SK-N-SH (cell line): ENCODE measurements at regions not wholly inside any gene's neighbourhood (a gene's known extent, or its start where the extent isn't known, plus 50 kb on each side); places are given as distances from the start of the nearest gene placed in this dataset.

Experiments
- CTCF ChIA-PET: fragments of 300-600, 350-600 bp; formaldehyde crosslinking; extraction: SDS; loops from one replicate; lab custom pipeline; 2021; lab: Yijun Ruan, JAX
- POLR2A ChIA-PET: fragments of 350-600 bp; sonication (Branson Sonifier 250); formaldehyde crosslinking; extraction: SDS; loops from one replicate; lab custom pipeline; 2020; ENCODE audit warnings: antibody characterized with exemption, inconsistent platforms; lab: Yijun Ruan, JAX
- DNase-seq: peaks from one replicate; pipeline ENCODE4 v3.0.0; 2012
- H2AFZ ChIP-seq: fragments of 200-600 bp; sonication (generic); 2 replicates; pipeline ENCODE4 v1.8.1; 2016; ENCODE audit warnings: antibody characterized with exemption, mild to moderate bottlenecking, low read depth
- H3F3A ChIP-seq: fragments of 200-600 bp; sonication (generic); replicated peaks from 2 replicates; pipeline ENCODE3; 2016; ENCODE audit warnings: antibody characterized with exemption, mild to moderate bottlenecking; ENCODE audit not compliant: insufficient read depth
- H3K27ac ChIP-seq, 2 experiments: fragments of 200-500 bp in 1 of 2; fragments of 200-600 bp in 1 of 2; sonication (Bioruptor generic) in 1 of 2; sonication (generic), shearing (Covaris generic) in 1 of 2; 2 replicates each; pipeline versions ENCODE4 v1.5.1 to v1.6.1; 2014 to 2016; ENCODE audit warnings: low read depth in 2 of 2, inconsistent platforms in 1 of 2, low read length in 1 of 2, mild to moderate bottlenecking in 1 of 2, mixed read lengths in 1 of 2
- H3K27me3 ChIP-seq: fragments of 200-600 bp; sonication (generic), shearing (Covaris generic); 2 replicates; pipeline ENCODE4 v1.6.1; 2016; ENCODE audit warnings: mixed run types; ENCODE audit not compliant: insufficient read depth
- H3K36me3 ChIP-seq, 2 experiments: fragments of 200-500 bp in 1 of 2; fragments of 200-600 bp in 1 of 2; sonication (Bioruptor generic) in 1 of 2; sonication (generic) in 1 of 2; replicated peaks in 1 of 2; 2 replicates each; pipeline versions ENCODE3 to v1.5.1; 2014 to 2016; ENCODE audit warnings: low read length in 1 of 2, mild to moderate bottlenecking in 1 of 2; ENCODE audit not compliant: insufficient read depth in 2 of 2, control insufficient read depth in 1 of 2
- H3K4me1 ChIP-seq, 2 experiments: fragments of 200-500 bp in 1 of 2; fragments of 200-600 bp in 1 of 2; sonication (Bioruptor generic) in 1 of 2; sonication (generic), shearing (Covaris generic) in 1 of 2; 2 replicates each; pipeline versions ENCODE4 v1.5.1 to v1.6.1; 2014 to 2016; ENCODE audit warnings: low read depth in 1 of 2, low read length in 1 of 2, mixed run types in 1 of 2; ENCODE audit not compliant: insufficient read depth in 2 of 2, control insufficient read depth in 1 of 2
- H3K4me2 ChIP-seq: fragments of 200-600 bp; sonication (generic), shearing (Covaris generic); 2 replicates; pipeline ENCODE4 v1.6.1; 2017; ENCODE audit warnings: mixed run types
- H3K4me3 ChIP-seq, 2 experiments: fragments of 200-500 bp in 1 of 2; fragments of 200-600 bp in 1 of 2; sonication (Bioruptor generic) in 1 of 2; sonication (generic), shearing (Covaris generic) in 1 of 2; 2 replicates each; pipeline versions ENCODE4 v1.5.1 to v1.8.1; 2014 to 2016; ENCODE audit warnings: low read depth in 2 of 2, inconsistent platforms in 1 of 2, low read length in 1 of 2, mild to moderate bottlenecking in 1 of 2, mixed read lengths in 1 of 2, moderate library complexity in 1 of 2
- H3K79me2 ChIP-seq: fragments of 200-600 bp; sonication (generic); 2 replicates; pipeline ENCODE4 v1.8.1; 2017; ENCODE audit warnings: mild to moderate bottlenecking; ENCODE audit not compliant: insufficient read depth
- H3K9ac ChIP-seq: fragments of 200-600 bp; sonication (generic); 2 replicates; pipeline ENCODE4 v1.6.1; 2017; ENCODE audit warnings: mixed run types
- H3K9me2 ChIP-seq: fragments of 200-600 bp; sonication (generic); 2 replicates; pipeline ENCODE4 v1.6.1; 2017; ENCODE audit warnings: mixed run types
- H3K9me3 ChIP-seq: fragments of 200-600 bp; sonication (generic); 2 replicates; pipeline ENCODE4 v1.6.1; 2017; ENCODE audit warnings: mixed run types, mild to moderate bottlenecking, moderate library complexity
- H4K20me1 ChIP-seq: fragments of 200-600 bp; sonication (generic); 2 replicates; pipeline ENCODE4 v1.6.1; 2017; ENCODE audit warnings: mild to moderate bottlenecking, mixed run types; ENCODE audit not compliant: insufficient read depth
- CHD2 ChIP-seq: fragments of 150-350 bp; IDR thresholded peaks from 2 replicates; pipeline ENCODE4 v1.6.1; 2018; ENCODE audit warnings: low read length; ENCODE audit not compliant: partially characterized antibody
- CTCF ChIP-seq: fragments of 200-600 bp; sonication (generic); IDR thresholded peaks from 2 replicates; pipeline ENCODE4 v1.6.1; 2017; ENCODE audit warnings: antibody characterized with exemption, mild to moderate bottlenecking, moderate library complexity
- EP300 ChIP-seq, 2 experiments: IDR thresholded peaks; 2 replicates each; pipeline versions ENCODE4 v1.4.0 to v1.6.1; 2012; ENCODE audit warnings: borderline replicate concordance in 1 of 2, low read depth in 1 of 2, low read length in 1 of 2
- FOSL2 ChIP-seq: IDR thresholded peaks from 2 replicates; pipeline ENCODE4 v1.4.0; 2012; ENCODE audit warnings: low read depth, mild to moderate bottlenecking, moderate library complexity, borderline replicate concordance
- FOXJ3 ChIP-seq: sonication (generic); formaldehyde crosslinking; IDR thresholded peaks from 2 replicates; pipeline ENCODE4 v1.5.1; 2020; ENCODE audit warnings: mild to moderate bottlenecking, missing genetic modification reagents
- FOXM1 ChIP-seq: IDR thresholded peaks from 2 replicates; pipeline ENCODE4 v1.4.0; 2012; ENCODE audit warnings: low read depth, mild to moderate bottlenecking
- GATA2 ChIP-seq: sonication (generic); formaldehyde crosslinking; IDR thresholded peaks from 2 replicates; pipeline ENCODE4 v1.5.0; 2020; ENCODE audit warnings: mild to moderate bottlenecking, missing genetic modification reagents
- MAX ChIP-seq: IDR thresholded peaks from 2 replicates; pipeline ENCODE4 v1.4.0; 2012; ENCODE audit warnings: low read depth
- MEF2A ChIP-seq: IDR thresholded peaks from 2 replicates; pipeline ENCODE4 v1.4.0; 2012; ENCODE audit warnings: low read depth, borderline replicate concordance
- MXI1 ChIP-seq: IDR thresholded peaks from 2 replicates; pipeline ENCODE4 v1.6.1; 2012; ENCODE audit warnings: mild to moderate bottlenecking, low read depth, low read length, improper control_type of control experiment
- NFIC ChIP-seq: IDR thresholded peaks from 2 replicates; pipeline ENCODE4 v1.4.0; 2012; ENCODE audit warnings: borderline replicate concordance
- RAD21 ChIP-seq: IDR thresholded peaks from 2 replicates; pipeline ENCODE4 v1.6.1; 2012; ENCODE audit warnings: mild to moderate bottlenecking, low read length
- RCOR1 ChIP-seq: fragments of 150-350 bp; IDR thresholded peaks from 2 replicates; pipeline ENCODE4 v1.6.1; 2017; ENCODE audit warnings: antibody characterized with exemption, low read length
- REST ChIP-seq: IDR thresholded peaks from 2 replicates; pipeline ENCODE4 v1.6.1; 2012; ENCODE audit warnings: mild to moderate bottlenecking, low read depth, low read length, moderate library complexity
- RFX5 ChIP-seq: IDR thresholded peaks from 2 replicates; pipeline ENCODE4 v1.6.1; 2012; ENCODE audit warnings: mild to moderate bottlenecking, improper control_type of control experiment, low read length
- RXRA ChIP-seq: IDR thresholded peaks from 2 replicates; pipeline ENCODE4 v1.4.0; 2012; ENCODE audit warnings: low read depth, mild to moderate bottlenecking, borderline replicate concordance
- TAF1 ChIP-seq: IDR thresholded peaks from 2 replicates; pipeline ENCODE4 v1.6.1; 2012; ENCODE audit warnings: low read depth, mild to moderate bottlenecking, low read length, moderate library complexity, borderline replicate concordance
- USF1 ChIP-seq: IDR thresholded peaks from 2 replicates; pipeline ENCODE4 v1.4.0; 2012; ENCODE audit warnings: low read depth, borderline replicate concordance
- YY1 ChIP-seq: IDR thresholded peaks from 2 replicates; pipeline ENCODE4 v1.4.0; 2012; ENCODE audit warnings: low read depth, mild to moderate bottlenecking
- WGBS: methylation state at CpG from one replicate; pipeline ENCODE4 v1.1.6; 2017; ENCODE audit warnings: low lambda C conversion rate; 5-methylcytosine and 5-hydroxymethylcytosine counted together

GRCh38 chr2:23069923-23070322 lies 315.1 kb upstream of the KLHL29 start:
- no peaks in the 10 kb centered on the region for H3K27me3 ChIP-seq
- peaks cover 5% of the 10 kb centered on the region; the same call in 1 of the 2 replicates for H3K9me3 ChIP-seq
- H3K27ac ChIP-seq = no peak overlapping the region
- TF ChIP-seq NFIC = no peak
- no peak for TF ChIP-seq REST
- TF ChIP-seq EP300 (IDR thresholded peaks at IDR 0.05; ENCODE audit: borderline replicate concordance in 1 of 2, low read depth in 1 of 2, low read length in 1 of 2) = no peak
- no peak for TF ChIP-seq MXI1
- TF ChIP-seq YY1 = no peak
- TF ChIP-seq FOSL2 = no peak
- TF ChIP-seq FOXJ3 (CRISPR knock-in tag) = no peak
- TF ChIP-seq MAX = no peak
- no peak for TF ChIP-seq CHD2
- no peak for TF ChIP-seq RCOR1
- TF ChIP-seq MEF2A = no peak
- no peak for TF ChIP-seq FOXM1
- no peak for TF ChIP-seq RAD21
- no peak for TF ChIP-seq TAF1
- TF ChIP-seq RFX5 = no peak
- no peak for TF ChIP-seq USF1
- TF ChIP-seq RXRA = no peak
- TF ChIP-seq GATA2 (CRISPR knock-in tag) = no peak
- no peak for TF ChIP-seq CTCF
- no peaks in the 10 kb centered on the region for H3K79me2 ChIP-seq
- WGBS = 27% methylated on average over 3 of the region's 3 CpGs
- CTCF ChIA-PET = interaction anchor here (0.7 kb wide), 1 partner anchor 15 kb away, joined by 3 read pairs; no protein-coding TSS in a partner anchor
- no peak for DNase-seq
- no peaks in the 10 kb centered on the region for H4K20me1 ChIP-seq
- POLR2A ChIA-PET = no interaction called here
- no peaks in the 10 kb centered on the region for H3K9me2 ChIP-seq
- no peak overlapping the region for H3K9ac ChIP-seq
- no peak overlapping the region for H3K4me2 ChIP-seq
- H3F3A ChIP-seq = no peaks in the 10 kb centered on the region
- H2AFZ ChIP-seq = no peak overlapping the region
- H3K36me3 ChIP-seq = no peaks in the 10 kb centered on the region
- no peaks in the 10 kb centered on the region; a peak in 1 of 4 replicates for H3K4me1 ChIP-seq
- no peak overlapping the region for H3K4me3 ChIP-seq
